Uterus (tissue), 3 donors: ENCODE measurements at regions not wholly inside any gene's neighbourhood (a gene's known extent, or its start where the extent isn't known, plus 50 kb on each side); places are given as distances from the start of the nearest gene placed in this dataset.

Experiments used
- DNase-seq, 2 donors: peaks; one replicate each; pipeline ENCODE4 v3.0.0-alpha.2; 2019 to 2020
- H3K27ac ChIP-seq, 2 donors: fragments of 200-600 bp; sonication (generic); 1 replicate in 1 of 2; 2 replicates in 1 of 2; pipeline ENCODE4 v1.5.1; 2016 to 2018
- H3K27me3 ChIP-seq, 2 donors: fragments of 200-600 bp; sonication (generic); one replicate each; pipeline ENCODE4 v1.5.1; 2018 to 2019; ENCODE audit warnings: control low read depth in 1 of 2
- H3K36me3 ChIP-seq, 2 donors: fragments of 200-600 bp; sonication (generic); one replicate each; pipeline ENCODE4 v1.5.1; 2019; ENCODE audit warnings: control low read depth in 1 of 2
- H3K4me1 ChIP-seq, 2 donors: fragments of 200-600 bp; sonication (generic); one replicate each; pipeline ENCODE4 v1.5.1; 2018 to 2019; ENCODE audit warnings: control low read depth in 1 of 2
- H3K4me3 ChIP-seq, 2 donors: fragments of 200-600 bp; sonication (generic); 1 replicate in 1 of 2; 2 replicates in 1 of 2; pipeline ENCODE4 v1.5.1; 2018 to 2019; ENCODE audit warnings: mild to moderate bottlenecking in 1 of 2
- H3K9me3 ChIP-seq, 2 donors: fragments of 200-600 bp; sonication (generic); one replicate each; pipeline ENCODE4 v1.5.1; 2019; ENCODE audit warnings: control low read depth in 1 of 2
- CTCF ChIP-seq, 4 experiments: fragments of 200-600 bp in 2 of 4; fragments of 450-650 bp in 2 of 4; sonication (generic) in 2 of 4; IDR thresholded peaks; one replicate each; pipeline ENCODE4 v1.5.1; 2016 to 2019; ENCODE audit warnings: antibody characterized with exemption in 4 of 4, mild to moderate bottlenecking in 2 of 4, moderate library complexity in 1 of 4
- POLR2A ChIP-seq, 2 donors: fragments of 450-650 bp; IDR thresholded peaks; one replicate each; pipeline ENCODE4 v1.6.1; 2016; ENCODE audit warnings: antibody characterized with exemption in 2 of 2, mild to moderate bottlenecking in 1 of 2, moderate library complexity in 1 of 2
- intact Hi-C: fragments of 100-400 bp; cut with DNase I; formaldehyde crosslinking; loops from one replicate; pipeline ENCODE4 v1.15.1; 2023; ENCODE audit warnings: low total_unique reads
- donor health status: DM: yes; HTN: yes; CAD: no.

GRCh38 chr16:55031481-55031880 lies 100.8 kb downstream of the IRX5 start:
- intact Hi-C loops: no loop called here
- H3K4me3 ChIP-seq: no peak overlapping the region
- no peak for DNase-seq
- no peaks in the 10 kb centered on the region for H3K9me3 ChIP-seq
- H3K27ac ChIP-seq: no peak overlapping the region
- TF ChIP-seq CTCF (IDR thresholded peaks at IDR 0.05): no peak
- no peak for TF ChIP-seq POLR2A (IDR thresholded peaks at IDR 0.05)
- no peaks in the 10 kb centered on the region for H3K27me3 ChIP-seq
- H3K4me1 ChIP-seq: no peaks in the 10 kb centered on the region
- no peaks in the 10 kb centered on the region for H3K36me3 ChIP-seq

- Histone ChIP-seq H3K27me3 (no peaks in the 10 kb centered on the region), H3K27ac (no peak overlapping the region), H3K4me1 (no peaks in the 10 kb centered on the region), H3K4me3 (no peak overlapping the region), H3K36me3 (no peaks in the 10 kb centered on the region), H3K9me3 (no peaks in the 10 kb centered on the region)
- no peak for TF ChIP-seq POLR2A (IDR thresholded peaks at IDR 0.05)
- TF ChIP-seq CTCF (IDR thresholded peaks at IDR 0.05): no peak
- DNase-seq: no peak
- intact Hi-C loops: no loop called here
These were observed 102.8 kb downstream of the IRX5 start for GRCh38 chr16:55033225-55034156.

- no peaks in the 10 kb centered on the region for H3K4me1 ChIP-seq
- H3K9me3 ChIP-seq: no peaks in the 10 kb centered on the region
- no peaks in the 10 kb centered on the region for H3K36me3 ChIP-seq
- H3K27me3 ChIP-seq: no peaks in the 10 kb centered on the region
- no peak overlapping the region for H3K27ac ChIP-seq
- intact Hi-C loops: no loop called here
- TF ChIP-seq POLR2A (IDR thresholded peaks at IDR 0.05) (no peak), CTCF (IDR thresholded peaks at IDR 0.05) (no peak)
- no peak for DNase-seq
- no peak overlapping the region for H3K4me3 ChIP-seq
These were observed 104.4 kb downstream of the IRX5 start for GRCh38 chr16:55035029-55035428.

GRCh38 chr16:55035956-55036355 lies 105.3 kb downstream of the IRX5 start:
- H3K4me3 ChIP-seq: no peak overlapping the region
- no peaks in the 10 kb centered on the region for H3K9me3 ChIP-seq
- DNase-seq: no peak
- H3K36me3 ChIP-seq: no peaks in the 10 kb centered on the region
- intact Hi-C loops: no loop called here
- TF ChIP-seq POLR2A (IDR thresholded peaks at IDR 0.05) (no peak), CTCF (IDR thresholded peaks at IDR 0.05) (no peak)
- no peaks in the 10 kb centered on the region for H3K27me3 ChIP-seq
- H3K4me1 ChIP-seq: no peaks in the 10 kb centered on the region
- no peak overlapping the region for H3K27ac ChIP-seq

GRCh38 chr16:55036371-55036821 lies 105.7 kb downstream of the IRX5 start:
- Histone ChIP-seq H3K9me3 (no peaks in the 10 kb centered on the region), H3K4me3 (no peak overlapping the region), H3K4me1 (no peaks in the 10 kb centered on the region), H3K36me3 (no peaks in the 10 kb centered on the region), H3K27ac (no peak overlapping the region), H3K27me3 (no peaks in the 10 kb centered on the region)
- TF ChIP-seq POLR2A (IDR thresholded peaks at IDR 0.05): no peak
- no peak for TF ChIP-seq CTCF (IDR thresholded peaks at IDR 0.05)
- no peak for DNase-seq
- intact Hi-C loops: no loop called here
